ENCODE measurements at regions not wholly inside any gene's neighbourhood (a gene's known extent, or its start where the extent isn't known, plus 50 kb on each side); places are given as distances from the start of the nearest gene placed in this dataset.
A peak's percentile ranks its signal among the peaks of the same experiment; 100 is the strongest.
"Not testable (repeated sequence)": the region's sequence is repeated elsewhere in the genome, so short reads cannot be mapped to it uniquely, and the experiment has no call there.

GRCh38 chr4:128538111-128538882 lies 250.7 kb upstream of the PGRMC2 start:
- Mint-ChIP-seq H3K9me3 (ENCODE audit: low read depth) (peaks cover 9% of the 10 kb centered on the region), H3K4me3 (ENCODE audit: unreplicated experiment) (no peak overlapping the region), H3K27ac (ENCODE audit: unreplicated experiment) (no peak overlapping the region), H3K4me1 (ENCODE audit: low read depth) (peaks cover 22% of the 10 kb centered on the region), H3K27me3 (ENCODE audit: low read depth) (no peaks in the 10 kb centered on the region), H3K36me3 (ENCODE audit: low read depth) (peaks cover 3% of the 10 kb centered on the region)
- no peak for DNase-seq (ENCODE audit: low spot score)
- no peak for TF ChIP-seq CTCF (IDR thresholded peaks at IDR 0.05)

DNA sequence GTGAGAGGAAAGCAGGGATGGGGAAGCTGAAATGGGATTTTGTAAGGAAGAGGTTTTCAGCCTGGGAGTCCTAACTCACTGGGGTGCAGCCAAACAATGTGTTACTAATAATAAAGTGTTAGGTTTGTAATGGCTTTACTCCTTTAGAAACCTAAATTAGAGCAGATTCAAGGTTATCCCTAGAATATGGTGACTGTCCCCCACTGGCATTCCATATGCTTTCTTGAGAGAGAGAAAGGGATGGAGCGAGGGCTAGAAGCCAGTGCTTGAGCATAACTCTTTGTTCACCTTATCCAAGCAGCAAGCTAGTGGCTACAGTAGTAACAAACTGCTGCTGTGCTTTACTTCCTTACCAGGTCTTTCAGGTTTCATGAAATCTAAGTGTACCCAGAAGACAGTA lies 249.1 kb upstream of the PGRMC2 start:
- Mint-ChIP-seq H3K27me3 (ENCODE audit: low read depth) (no peaks in the 10 kb centered on the region), H3K27ac (ENCODE audit: unreplicated experiment) (no peak overlapping the region), H3K36me3 (ENCODE audit: low read depth) (peaks cover 3% of the 10 kb centered on the region), H3K9me3 (ENCODE audit: low read depth) (peaks cover 17% of the 10 kb centered on the region), H3K4me1 (ENCODE audit: low read depth) (peaks cover 22% of the 10 kb centered on the region), H3K4me3 (ENCODE audit: unreplicated experiment) (no peak overlapping the region)
- DNase-seq (ENCODE audit: low spot score): no peak
- TF ChIP-seq CTCF (IDR thresholded peaks at IDR 0.05): no peak

GRCh38 chr4:128535510-128535909 lies 247.9 kb upstream of the PGRMC2 start:
- not testable (repeated sequence) for H3K4me3 Mint-ChIP-seq (ENCODE audit: unreplicated experiment); H3K36me3 Mint-ChIP-seq (ENCODE audit: low read depth); H3K27me3 Mint-ChIP-seq (ENCODE audit: low read depth); DNase-seq (ENCODE audit: low spot score)
- Mint-ChIP-seq H3K9me3 (ENCODE audit: low read depth) (peaks cover 17% of the 10 kb centered on the region), H3K27ac (ENCODE audit: unreplicated experiment) (peak overlapping the region; percentile 55), H3K4me1 (ENCODE audit: low read depth) (peaks cover 22% of the 10 kb centered on the region)

GRCh38 chr4:128528793-128529553 lies 241.4 kb upstream of the PGRMC2 start:
- no peaks in the 10 kb centered on the region for H3K27me3 Mint-ChIP-seq (ENCODE audit: low read depth)
- peaks cover 64% of the 10 kb centered on the region for H3K4me1 Mint-ChIP-seq (ENCODE audit: low read depth)
- H3K9me3 Mint-ChIP-seq (ENCODE audit: low read depth): peaks cover 8% of the 10 kb centered on the region
- no peak for DNase-seq (ENCODE audit: low spot score)
- no peak for TF ChIP-seq CTCF (IDR thresholded peaks at IDR 0.05)
- no peak overlapping the region for H3K4me3 Mint-ChIP-seq (ENCODE audit: unreplicated experiment)
- H3K36me3 Mint-ChIP-seq (ENCODE audit: low read depth): peaks cover 1% of the 10 kb centered on the region
- peak overlapping the region; percentile 96 for H3K27ac Mint-ChIP-seq (ENCODE audit: unreplicated experiment)

GRCh38 chr4:128527946-128528576 lies 240.4 kb upstream of the PGRMC2 start:
- TF ChIP-seq CTCF (IDR thresholded peaks at IDR 0.05): no peak
- Mint-ChIP-seq H3K27ac (ENCODE audit: unreplicated experiment) (peak overlapping the region; percentile 96), H3K9me3 (ENCODE audit: low read depth) (peaks cover 6% of the 10 kb centered on the region), H3K36me3 (ENCODE audit: low read depth) (peaks cover 1% of the 10 kb centered on the region), H3K4me1 (ENCODE audit: low read depth) (peaks cover 66% of the 10 kb centered on the region), H3K4me3 (ENCODE audit: unreplicated experiment) (no peak overlapping the region), H3K27me3 (ENCODE audit: low read depth) (no peaks in the 10 kb centered on the region)
- no peak for DNase-seq (ENCODE audit: low spot score)
